Kidney (tissue), 13 donors: ENCODE measurements at regions not wholly inside any gene's neighbourhood (a gene's known extent, or its start where the extent isn't known, plus 50 kb on each side); places are given as distances from the start of the nearest gene placed in this dataset.

Experiments
- DNase-seq, 5 donors: peaks; one replicate each; pipeline ENCODE4 v3.0.0-alpha.2; 2013 to 2020
- FAIRE-seq: peaks from 2 replicates; lab custom pipeline; 2012; peaks lifted over from hg19 to GRCh38; lab: Jason Lieb, UNC
- H3K27ac ChIP-seq, 2 donors: one replicate each; pipeline ENCODE4 v1.7.0; 2013; ENCODE audit warnings: low read depth in 2 of 2, low read length in 2 of 2, inconsistent platforms in 1 of 2
- H3K27me3 ChIP-seq: one replicate; pipeline ENCODE4 v1.7.1; 2013; ENCODE audit warnings: low read length, inconsistent platforms; ENCODE audit not compliant: control insufficient read depth, insufficient read depth
- H3K36me3 ChIP-seq, 3 donors: one replicate each; pipeline versions ENCODE4 v1.7.0 to v1.7.1; 2013; ENCODE audit warnings: low read length in 3 of 3, control low read depth in 1 of 3, inconsistent platforms in 1 of 3; ENCODE audit not compliant: insufficient read depth in 3 of 3, control insufficient read depth in 2 of 3
- H3K4me1 ChIP-seq, 3 donors: one replicate each; pipeline versions ENCODE4 v1.7.0 to v1.7.1; 2013; ENCODE audit warnings: low read length in 3 of 3, inconsistent platforms in 1 of 3, low read depth in 1 of 3; ENCODE audit not compliant: control insufficient read depth in 2 of 3, insufficient read depth in 2 of 3
- H3K4me3 ChIP-seq, 3 donors: one replicate each; pipeline versions ENCODE4 v1.7.0 to v1.8.1; 2013; ENCODE audit warnings: low read length in 3 of 3, control low read depth in 1 of 3, inconsistent platforms in 1 of 3
- H3K9ac ChIP-seq, 3 donors: one replicate each; pipeline versions ENCODE4 v1.7.0 to v1.7.1; 2013; ENCODE audit warnings: low read length in 3 of 3, control low read depth in 1 of 3, inconsistent platforms in 1 of 3
- H3K9me3 ChIP-seq, 3 donors: one replicate each; pipeline versions ENCODE4 v1.7.0 to v1.7.1; 2013; ENCODE audit warnings: low read length in 3 of 3, control low read depth in 1 of 3, inconsistent platforms in 1 of 3; ENCODE audit not compliant: control insufficient read depth in 2 of 3, insufficient read depth in 1 of 3
- CTCF ChIP-seq: IDR thresholded peaks from 3 replicates; pipeline ENCODE4 v1.5.1; 2012; ENCODE audit warnings: mild to moderate bottlenecking, moderate library complexity, borderline replicate concordance; ENCODE audit not compliant: insufficient read depth; ENCODE audit errors: extremely low read depth
- intact Hi-C: fragments of 100-400 bp; cut with DNase I; formaldehyde crosslinking; loops from one replicate; pipeline ENCODE4 v1.11.1; 2022
- donor health status: control.
- donor health status: control.
- donor health status: control.
- donor health status: control.
- donor health status: control.
- donor health status: DM: yes; HTN: yes; CAD: no.
- donor health status: Normal renal cell carcinoma (clear cell type).

- Histone ChIP-seq H3K9ac (no peak overlapping the region), H3K4me3 (no peak overlapping the region), H3K36me3 (no peaks in the 10 kb centered on the region), H3K9me3 (peaks cover 0 to 6% (median 3%) of the 10 kb centered on the region in 3 donors), H3K27ac (no peak overlapping the region), H3K27me3 (no peaks in the 10 kb centered on the region), H3K4me1 (no peaks in the 10 kb centered on the region)
- intact Hi-C loops, result no loop called here
- FAIRE-seq (no peak), DNase-seq (no peak)
- no peak for TF ChIP-seq CTCF
Measured at GRCh38 chr13:96898646-96899254, 95.5 kb downstream of the OXGR1 start.

GRCh38 chr13:96898212-96898611 lies 96.1 kb downstream of the OXGR1 start:
- FAIRE-seq (no peak), DNase-seq (no peak)
- H3K4me3 ChIP-seq, result no peak overlapping the region
- peaks cover 0 to 6% (median 3%) of the 10 kb centered on the region in 3 donors for H3K9me3 ChIP-seq
- no peaks in the 10 kb centered on the region for H3K4me1 ChIP-seq
- no peak overlapping the region for H3K9ac ChIP-seq
- no peaks in the 10 kb centered on the region for H3K36me3 ChIP-seq
- no peak overlapping the region for H3K27ac ChIP-seq
- intact Hi-C loops, result no loop called here
- no peak for TF ChIP-seq CTCF
- no peaks in the 10 kb centered on the region for H3K27me3 ChIP-seq
